Gastrocnemius medialis (tissue), 4 donors: ENCODE measurements at regions not wholly inside any gene's neighbourhood (a gene's known extent, or its start where the extent isn't known, plus 50 kb on each side); places are given as distances from the start of the nearest gene placed in this dataset.

Source experiments
- ATAC-seq, 2 donors: fragments of 150-250 bp; one replicate each; pipeline ENCODE4 v1.9.1; 2016
- DNase-seq, 2 donors: peaks; one replicate each; pipeline ENCODE4 v3.0.0-alpha.2; 2019
- H3K27ac ChIP-seq, 4 donors: fragments of 200-600 bp; sonication (generic); 1 replicate in 1 of 4; 2 replicates in 3 of 4; pipeline ENCODE4 v1.5.1; 2016 to 2018; ENCODE audit warnings: mild to moderate bottlenecking in 2 of 4, moderate library complexity in 1 of 4
- H3K27me3 ChIP-seq, 3 donors: fragments of 200-600 bp; sonication (generic) in 2 of 3; 1 replicate in 1 of 3; 2 replicates in 2 of 3; pipeline versions ENCODE4 v1.5.1 to v1.6.0; 2016 to 2019; ENCODE audit warnings: mild to moderate bottlenecking in 1 of 3, moderate library complexity in 1 of 3
- H3K36me3 ChIP-seq, 2 donors: fragments of 200-600 bp; sonication (generic) in 1 of 2; one replicate each; pipeline ENCODE4 v1.5.1; 2017 to 2018
- H3K4me1 ChIP-seq, 2 donors: fragments of 200-600 bp; sonication (generic) in 1 of 2; one replicate each; pipeline ENCODE4 v1.5.1; 2016 to 2017; ENCODE audit warnings: mild to moderate bottlenecking in 2 of 2
- H3K4me3 ChIP-seq, 4 donors: fragments of 200-600 bp; sonication (generic) in 3 of 4; 1 replicate in 1 of 4; 2 replicates in 3 of 4; pipeline ENCODE4 v1.5.1; 2016 to 2019; ENCODE audit warnings: mild to moderate bottlenecking in 2 of 4
- H3K9me3 ChIP-seq, 3 donors: fragments of 200-600 bp; sonication (generic) in 2 of 3; 1 replicate in 1 of 3; 2 replicates in 2 of 3; pipeline ENCODE4 v1.5.1; 2016 to 2019
- CTCF ChIP-seq, 5 experiments: fragments of 450-650 bp in 3 of 5; fragments of 200-600 bp in 2 of 5; sonication (generic) in 2 of 5; IDR thresholded peaks in 4 of 5; conservative IDR thresholded peaks in 1 of 5; 1 replicate in 4 of 5; 2 replicates in 1 of 5; pipeline ENCODE4 v1.5.1; 2016 to 2019; ENCODE audit warnings: antibody characterized with exemption in 5 of 5, mild to moderate bottlenecking in 3 of 5, moderate library complexity in 3 of 5
- POLR2A ChIP-seq, 2 donors: fragments of 450-650 bp; IDR thresholded peaks; one replicate each; pipeline ENCODE4 v1.6.1; 2017; ENCODE audit warnings: antibody characterized with exemption in 2 of 2, mild to moderate bottlenecking in 2 of 2, moderate library complexity in 2 of 2
- in situ Hi-C, 4 donors: fragments of 200-750 bp; cut with MboI; loops; one replicate each; pipeline versions ENCODE4 v1.15.0 to v1.8.0; 2017; ENCODE audit warnings: low sequenced_read_pairs in 4 of 4
- intact Hi-C: fragments of 100-400 bp; cut with DNase I; formaldehyde crosslinking; loops from one replicate; pipeline ENCODE4 v1.15.1; 2023; ENCODE audit warnings: low total_unique reads

- Histone ChIP-seq H3K4me3 (peak overlapping the region in 1 of 4 donors; percentile 20), H3K9me3 (no peaks in the 10 kb centered on the region), H3K4me1 (peaks cover 27 to 30% of the 10 kb centered on the region in 2 donors), H3K27me3 (no peaks in the 10 kb centered on the region), H3K36me3 (no peaks in the 10 kb centered on the region), H3K27ac (peak overlapping the region; percentile 95 to 97 (median 96))
- peak in 1 of 2 donors; percentile 50 for ATAC-seq
- in situ Hi-C loops (loop anchor here in 1 of 4 donors (5.0 kb wide), 1 partner anchor 43 kb away; no protein-coding TSS in a partner anchor), intact Hi-C loops (loop anchor here (5.0 kb wide), 2 partner anchors 172 to 723 kb away; partner anchors contain the start of genes ARHGAP12 and ZNF438)
- TF ChIP-seq CTCF (IDR thresholded peaks at IDR 0.05 in 4 of 5, conservative IDR thresholded peaks at IDR 0.05 in 1 of 5) = no peak
- TF ChIP-seq POLR2A (IDR thresholded peaks at IDR 0.05) = no peak
- DNase-seq = peak in 1 of 2 donors; percentile 77
Measured at GRCh38 chr10:31754803-31755624, 173.6 kb downstream of the ARHGAP12 start.

- peaks cover 40 to 41% of the 10 kb centered on the region in 2 donors for H3K4me1 ChIP-seq
- in situ Hi-C loops = loop anchor here in 1 of 4 donors (5.0 kb wide), 1 partner anchor 41 kb away; no protein-coding TSS in a partner anchor
- intact Hi-C loops = no loop called here
- no peaks in the 10 kb centered on the region for H3K36me3 ChIP-seq
- ATAC-seq (no peak), DNase-seq (no peak)
- TF ChIP-seq POLR2A (IDR thresholded peaks at IDR 0.05) (no peak), CTCF (IDR thresholded peaks at IDR 0.05 in 4 of 5, conservative IDR thresholded peaks at IDR 0.05 in 1 of 5) (no peak)
- no peak overlapping the region for H3K4me3 ChIP-seq
- H3K27ac ChIP-seq = peak overlapping the region in 2 of 4 donors; percentile 95 to 97
- no peaks in the 10 kb centered on the region for H3K27me3 ChIP-seq
- H3K9me3 ChIP-seq = no peaks in the 10 kb centered on the region
Measured at GRCh38 chr10:31753681-31754080, 174.9 kb downstream of the ARHGAP12 start.

- Histone ChIP-seq H3K4me1 (peaks cover 36 to 41% of the 10 kb centered on the region in 2 donors), H3K27me3 (no peaks in the 10 kb centered on the region), H3K4me3 (no peak overlapping the region), H3K27ac (no peak overlapping the region), H3K36me3 (no peaks in the 10 kb centered on the region), H3K9me3 (no peaks in the 10 kb centered on the region)
- no peak for ATAC-seq
- TF ChIP-seq POLR2A (IDR thresholded peaks at IDR 0.05) (no peak), CTCF (IDR thresholded peaks at IDR 0.05 in 4 of 5, conservative IDR thresholded peaks at IDR 0.05 in 1 of 5) (no peak)
- in situ Hi-C loops = loop anchor here in 1 of 4 donors (5.0 kb wide), 1 partner anchor 40 kb away; no protein-coding TSS in a partner anchor
- no peak for DNase-seq
- intact Hi-C loops = no loop called here
Measured at GRCh38 chr10:31752170-31752569, 176.5 kb downstream of the ARHGAP12 start.

- peak overlapping the region in 3 of 4 donors; percentile 61 to 72 (median 66) for H3K27ac ChIP-seq
- H3K4me1 ChIP-seq = peaks cover 36 to 41% of the 10 kb centered on the region in 2 donors
- H3K4me3 ChIP-seq = no peak overlapping the region
- no peaks in the 10 kb centered on the region for H3K36me3 ChIP-seq
- H3K27me3 ChIP-seq = no peaks in the 10 kb centered on the region
- ATAC-seq (no peak), DNase-seq (no peak)
- in situ Hi-C loops (loop anchor here in 1 of 4 donors (5.0 kb wide), 1 partner anchor 39 kb away; no protein-coding TSS in a partner anchor), intact Hi-C loops (no loop called here)
- no peaks in the 10 kb centered on the region for H3K9me3 ChIP-seq
- TF ChIP-seq CTCF (IDR thresholded peaks at IDR 0.05 in 4 of 5, conservative IDR thresholded peaks at IDR 0.05 in 1 of 5) = no peak
- TF ChIP-seq POLR2A (IDR thresholded peaks at IDR 0.05) = no peak
Measured at GRCh38 chr10:31751738-31752080, 176.9 kb downstream of the ARHGAP12 start.
